ENCODE measurements at regions not wholly inside any gene's neighbourhood (a gene's known extent, or its start where the extent isn't known, plus 50 kb on each side); places are given as distances from the start of the nearest gene placed in this dataset.

- TF ChIP-seq CTCF (conservative IDR thresholded peaks at IDR 0.05 in 1 of 2, IDR thresholded peaks at IDR 0.05 in 1 of 2; ENCODE audit: low read depth in 1 of 2, low read length in 2 of 2) (no peak), EZH2 (IDR thresholded peaks at IDR 0.05; ENCODE audit: low read length, missing control alignments) (no peak)
Measured at GRCh38 chr18:44569391-44570055, 111.2 kb upstream of the SETBP1 start.
